DMS53 (cell line): ENCODE measurements at regions not wholly inside any gene's neighbourhood (a gene's known extent, or its start where the extent isn't known, plus 50 kb on each side); places are given as distances from the start of the nearest gene placed in this dataset.
"Not testable (repeated sequence)": the region's sequence is repeated elsewhere in the genome, so short reads cannot be mapped to it uniquely, and the experiment has no call there.

Source experiments
- DNase-seq: peaks from one replicate; lab custom pipeline; 2025; lab: John Stamatoyannopoulos, UW

DNA sequence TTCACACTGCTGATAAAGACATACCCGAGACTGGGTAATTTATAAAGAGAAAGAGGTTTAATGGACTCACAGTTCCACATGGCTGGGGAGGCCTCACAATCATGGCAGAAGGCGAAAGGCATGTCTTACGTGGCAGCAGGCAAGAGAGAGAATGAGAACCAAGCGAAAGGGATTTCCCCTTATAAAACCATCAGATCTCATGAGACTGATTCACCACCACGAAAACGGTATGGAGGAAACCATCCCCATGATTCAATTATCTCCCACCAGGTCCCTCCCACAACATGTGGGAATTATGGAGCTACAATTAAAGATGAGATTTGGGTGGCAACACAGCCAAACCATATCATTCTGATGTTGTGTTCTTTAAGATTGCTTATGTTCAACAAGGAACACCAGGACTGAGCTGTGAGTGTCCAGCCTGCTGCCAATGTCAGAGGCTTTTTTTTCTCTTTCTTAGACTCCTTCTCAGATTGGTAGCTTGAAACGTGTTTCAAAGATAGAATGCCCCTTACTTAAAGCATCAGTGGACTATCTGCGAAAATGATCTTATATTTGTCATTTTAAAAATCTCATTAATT lies 124.1 kb upstream of the TWIST2 start:
- not testable (repeated sequence) for DNase-seq

GRCh38 chr2:238724728-238725127 lies 123.2 kb upstream of the TWIST2 start:
- DNase-seq, result no peak

DNA sequence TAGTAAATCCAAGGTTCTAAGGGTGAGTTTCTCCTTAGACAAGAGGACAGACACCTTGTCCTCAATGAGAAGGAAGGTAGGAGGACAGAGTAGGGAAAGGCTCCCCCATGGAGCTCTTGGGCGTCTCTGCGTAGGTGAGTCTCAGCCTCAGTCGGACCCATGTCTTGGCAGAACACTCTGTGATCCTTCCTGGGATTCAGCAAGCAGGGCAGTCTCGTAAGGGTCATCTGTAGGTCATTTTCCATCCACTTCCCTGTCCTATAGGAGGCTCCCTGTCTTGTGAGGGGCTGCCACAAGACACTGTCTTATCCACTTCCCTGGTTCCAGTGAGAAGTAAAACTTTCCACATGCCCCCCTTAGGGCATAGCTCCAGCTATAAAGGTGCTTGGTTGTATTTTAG lies 122.6 kb upstream of the TWIST2 start:
- DNase-seq, result no peak

DNA sequence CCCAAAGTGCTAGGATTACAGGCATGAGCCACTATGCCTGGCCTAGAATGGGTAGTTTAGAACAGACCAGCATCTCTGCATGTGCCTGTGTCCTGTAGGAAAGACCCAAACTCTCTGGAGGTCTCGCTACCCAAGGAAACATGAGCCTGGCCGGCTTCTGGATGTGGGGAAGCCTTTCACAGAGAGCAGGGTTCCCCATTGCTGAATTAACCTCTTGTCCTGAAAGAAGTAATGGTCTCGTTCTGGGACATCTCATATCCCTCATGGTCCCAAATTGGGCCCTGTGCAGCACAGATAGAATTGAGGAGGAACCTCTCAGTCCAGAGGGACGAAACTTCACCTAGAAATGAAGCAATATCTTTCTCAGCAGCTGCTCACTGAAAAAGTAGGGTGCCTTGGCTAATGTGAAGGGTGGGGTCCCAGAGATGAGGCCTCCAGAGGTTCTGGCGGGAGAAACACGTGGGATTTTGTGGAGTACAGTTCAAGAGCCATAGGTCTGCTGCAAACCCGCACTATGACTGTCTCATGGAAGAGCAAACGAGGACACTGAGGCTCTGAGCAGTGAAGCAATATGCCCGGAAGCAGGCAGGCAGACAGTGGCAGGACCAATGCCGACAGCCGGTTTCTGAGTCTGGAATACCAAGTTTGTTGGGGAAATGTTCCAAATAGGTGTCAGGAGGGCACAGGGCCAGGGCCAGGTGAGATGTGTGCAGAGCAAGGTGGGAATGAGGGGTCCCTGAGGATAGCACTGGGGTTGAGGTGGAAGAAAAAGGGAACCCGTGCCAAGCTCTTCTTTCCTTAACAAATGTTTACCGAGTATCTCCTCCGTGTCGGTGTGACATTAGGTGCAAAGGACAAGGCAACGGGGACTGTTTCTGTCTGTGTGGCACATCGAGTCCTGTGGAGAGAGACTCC lies 121.0 kb upstream of the TWIST2 start:
- no peak for DNase-seq

GRCh38 chr2:238727585-238728329 lies 120.1 kb upstream of the TWIST2 start:
- no peak for DNase-seq

DNA sequence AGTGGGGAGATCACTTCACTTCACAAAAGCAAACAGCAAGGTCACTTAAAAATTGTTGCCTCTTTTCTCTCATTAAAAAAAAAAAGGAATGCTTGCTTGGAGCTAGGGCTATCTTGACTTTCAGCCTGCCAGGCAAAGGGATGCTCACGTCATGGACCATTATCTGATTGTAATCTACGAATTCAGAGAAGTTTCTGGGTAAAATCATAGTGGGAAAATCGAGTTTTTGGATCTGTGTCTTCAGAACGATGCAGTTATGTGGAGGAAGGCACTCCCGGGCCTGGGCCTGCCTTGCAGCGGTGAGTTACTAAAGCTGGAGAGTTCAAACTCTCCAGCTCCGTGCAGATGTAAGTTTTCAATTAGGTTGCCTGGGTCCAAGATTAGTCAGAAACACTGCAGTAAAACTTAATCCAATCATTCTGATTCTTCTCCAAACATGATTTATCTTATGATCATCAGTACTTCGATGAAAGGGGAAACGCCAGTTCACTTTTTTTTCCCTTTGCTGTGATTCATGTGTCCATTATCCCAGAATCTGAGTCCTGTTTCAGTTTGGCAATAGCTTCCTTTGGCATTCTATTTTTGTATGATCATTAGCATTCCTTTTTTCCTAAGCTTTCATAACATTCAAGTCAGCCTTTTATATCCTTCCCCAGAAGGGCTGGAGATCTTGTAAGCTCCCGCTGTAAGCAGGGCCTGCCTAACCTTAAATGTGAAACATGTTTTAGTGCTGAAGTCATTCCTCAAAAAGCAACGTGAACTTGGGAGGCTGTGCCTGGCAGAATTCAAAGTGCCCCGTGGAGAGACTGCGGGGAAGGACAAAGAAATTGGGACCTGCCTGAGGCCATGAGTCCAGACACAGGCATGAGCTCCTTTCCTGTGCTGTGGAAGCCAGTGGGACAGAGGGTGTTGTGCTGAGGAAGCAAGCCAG lies 119.3 kb upstream of the TWIST2 start:
- no peak for DNase-seq

DNA sequence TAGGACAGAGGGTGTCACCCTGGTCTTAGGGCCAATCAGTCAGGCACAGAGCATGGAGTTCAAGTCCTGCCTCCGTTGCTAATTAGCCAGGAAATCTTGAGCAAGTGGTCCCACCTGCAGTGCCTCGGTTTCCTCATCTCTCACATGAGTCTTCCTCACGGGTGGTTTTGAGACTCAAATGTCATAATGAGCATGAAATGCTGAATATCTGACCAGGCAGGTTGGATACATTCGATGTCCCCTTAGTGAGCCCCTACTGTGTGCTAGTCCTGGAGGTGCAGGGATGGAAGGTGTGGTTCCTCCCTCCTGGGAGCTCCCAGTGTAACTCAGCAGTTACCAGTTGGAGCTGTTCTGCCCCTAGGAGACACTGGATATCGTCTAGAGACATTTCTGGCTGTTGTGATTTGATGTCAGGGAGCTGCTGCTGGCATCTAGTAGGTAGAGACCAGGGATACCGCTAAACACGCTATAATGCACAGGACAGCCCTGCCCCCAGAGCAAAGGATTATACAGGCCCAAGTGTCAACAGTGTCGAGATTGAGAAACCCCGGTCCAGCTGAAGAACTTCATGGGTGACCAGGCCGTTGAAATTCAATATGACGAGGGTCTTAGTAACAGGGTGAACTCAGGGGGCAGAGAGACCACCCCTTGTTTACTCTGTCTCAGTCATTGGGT lies 118.5 kb upstream of the TWIST2 start:
- DNase-seq, result no peak

DNA sequence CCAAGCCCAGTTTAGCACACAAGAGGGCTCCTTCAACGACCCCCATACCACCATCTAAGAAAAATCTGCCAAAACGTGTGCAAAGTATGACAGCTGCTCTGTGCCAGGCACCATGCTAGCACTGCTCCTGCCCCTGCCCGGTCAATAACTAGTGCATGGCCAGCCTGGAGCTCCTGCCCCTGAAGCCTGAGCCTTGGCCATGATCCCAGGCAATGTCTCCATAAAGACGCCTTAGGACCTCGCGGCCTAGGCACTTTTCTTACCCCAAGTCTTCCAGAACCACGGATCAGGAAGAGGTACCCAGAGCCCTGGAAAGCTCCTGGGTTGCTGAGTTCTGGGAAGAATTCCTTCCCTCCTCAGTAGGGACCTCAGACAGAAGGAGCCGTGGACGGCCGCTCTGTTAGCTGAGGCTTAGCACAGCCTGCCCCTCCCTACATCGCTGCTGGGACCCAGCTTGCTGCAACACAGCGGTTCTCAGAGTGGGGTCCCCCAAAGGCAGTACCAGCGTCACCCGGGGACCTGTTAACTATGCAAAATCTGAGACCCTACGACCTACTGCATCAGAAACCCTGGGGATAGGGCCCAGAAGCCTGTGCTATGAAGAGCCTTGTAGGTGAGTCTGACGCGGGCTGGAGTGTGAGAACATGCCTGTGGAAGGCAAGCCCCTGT lies 117.8 kb upstream of the TWIST2 start:
- no peak for DNase-seq

GRCh38 chr2:238730881-238731280 lies 117.0 kb upstream of the TWIST2 start:
- no peak for DNase-seq

GRCh38 chr2:238731961-238732360 lies 115.9 kb upstream of the TWIST2 start:
- no peak for DNase-seq

- no peak for DNase-seq
Observed at GRCh38 chr2:238738917-238739316, 109.0 kb upstream of the TWIST2 start.

DNA sequence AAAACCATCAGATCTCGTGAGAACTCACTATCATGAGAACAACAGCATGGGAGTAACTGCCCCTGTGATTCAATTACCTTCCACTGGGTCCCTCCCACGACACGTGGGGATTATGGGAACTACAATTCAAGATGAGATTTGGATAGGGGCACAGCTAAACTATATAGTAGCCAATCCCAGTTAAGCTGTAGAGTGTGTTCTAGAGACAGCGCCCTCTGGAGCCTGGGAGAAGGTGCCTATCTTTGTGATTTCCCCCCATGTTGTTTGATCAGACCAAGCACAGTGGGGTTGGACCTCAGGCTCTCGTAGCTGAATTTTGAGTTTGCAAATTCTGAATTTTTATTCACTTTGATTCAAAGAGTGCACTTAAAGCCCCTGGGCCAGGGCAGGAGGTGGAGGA lies 108.2 kb upstream of the TWIST2 start:
- DNase-seq, result no peak

DNA sequence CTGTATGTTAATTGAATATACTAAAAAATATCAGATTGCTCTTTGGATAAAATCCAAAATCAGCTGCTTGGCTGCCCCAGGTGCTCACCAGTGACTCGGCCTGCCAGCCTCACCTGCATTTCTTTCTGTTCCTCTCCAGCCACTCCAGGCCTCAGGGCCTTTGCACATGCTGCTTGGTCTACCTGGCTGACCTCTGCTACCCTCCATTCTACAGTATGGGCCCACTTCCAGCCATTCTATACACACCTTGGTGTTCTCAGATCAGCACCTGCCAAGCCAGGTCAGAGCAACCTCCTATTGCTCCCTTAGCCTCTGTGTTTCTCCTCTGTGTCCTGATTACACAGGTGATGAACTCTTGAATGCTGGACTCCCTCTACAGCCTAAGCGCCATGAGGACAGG lies 106.6 kb upstream of the TWIST2 start:
- no peak for DNase-seq

DNA sequence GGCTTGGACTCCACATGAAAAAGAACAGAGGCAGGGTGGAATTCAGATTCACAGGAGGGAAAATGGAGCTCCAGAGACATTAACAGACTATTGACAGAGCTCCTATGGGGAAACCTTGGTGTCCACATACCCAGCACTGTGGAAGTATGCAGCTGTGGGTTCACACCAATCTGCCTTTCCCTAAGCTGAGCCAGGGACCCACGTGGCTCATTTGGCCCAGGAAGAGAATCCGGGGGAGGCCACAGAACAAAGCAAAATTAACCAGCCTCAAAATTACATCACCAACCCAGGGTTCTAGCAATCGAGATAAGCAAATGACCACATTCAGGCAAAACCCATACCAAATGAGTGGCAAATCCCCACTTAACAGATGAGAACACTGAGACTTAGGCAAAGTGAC lies 105.8 kb upstream of the TWIST2 start:
- no peak for DNase-seq

DNA sequence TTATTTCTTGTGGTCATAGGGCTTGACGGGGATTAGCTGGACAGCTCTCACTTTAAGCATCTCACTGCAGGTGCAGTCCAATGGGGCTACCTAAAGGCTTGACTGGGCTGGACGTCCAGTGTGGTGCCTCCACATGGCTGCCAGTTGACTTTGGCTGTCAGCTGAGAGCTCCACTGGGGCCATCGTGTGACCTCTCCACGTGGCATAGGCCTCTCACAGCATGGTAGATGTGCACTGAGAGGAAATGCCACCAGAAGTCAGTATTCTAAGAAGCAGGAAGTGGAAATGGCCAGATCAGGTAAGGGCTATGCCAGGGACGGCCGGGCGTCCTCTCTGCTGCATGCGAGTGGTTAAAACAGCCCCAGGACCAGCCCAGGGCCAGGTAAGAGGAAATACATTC lies 105.2 kb upstream of the TWIST2 start:
- no peak for DNase-seq

- no peak for DNase-seq
Observed at GRCh38 chr2:238743243-238744065, 104.4 kb upstream of the TWIST2 start.

DNA sequence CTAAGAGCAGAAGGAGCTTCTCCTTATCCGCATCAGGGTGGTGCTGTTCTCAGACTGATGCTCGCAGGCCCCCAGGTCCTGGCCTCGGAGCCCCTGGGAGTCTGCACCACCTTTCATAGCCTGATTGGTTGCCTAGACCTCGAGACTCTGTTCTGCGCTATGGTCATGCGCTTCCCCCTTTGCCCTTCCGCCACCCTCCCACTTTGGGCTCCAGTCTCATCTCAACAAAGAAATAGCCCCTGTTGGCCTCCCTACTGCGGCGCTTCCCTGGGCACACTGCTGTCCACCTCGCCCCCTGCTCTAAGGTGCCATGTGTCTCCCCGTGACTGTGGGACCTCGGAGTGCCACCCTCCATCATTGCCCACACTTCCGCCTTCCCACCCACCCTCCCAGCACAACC lies 102.9 kb upstream of the TWIST2 start:
- DNase-seq, result no peak

- DNase-seq, result no peak
Observed at GRCh38 chr2:238745997-238746396, 101.9 kb upstream of the TWIST2 start.

- DNase-seq, result no peak
Observed at GRCh38 chr2:238747114-238747513, 100.8 kb upstream of the TWIST2 start.

- no peak for DNase-seq
Observed at GRCh38 chr2:238747557-238747956, 100.3 kb upstream of the TWIST2 start.
